Caco-2 (cell line): ENCODE measurements at regions not wholly inside any gene's neighbourhood (a gene's known extent, or its start where the extent isn't known, plus 50 kb on each side); places are given as distances from the start of the nearest gene placed in this dataset.

Experiments used
- BruUV-seq: library from RNA; stranded (reverse); fragments of 400-500 nt; replicated peaks from 2 replicates; lab custom pipeline; 2021; lab: Mats Ljungman, UMichigan
- CTCF ChIA-PET: fragments of 300-600 bp; sonication (Branson Sonifier 250); formaldehyde crosslinking; loops from one replicate; lab custom pipeline; 2022; ENCODE audit warnings: antibody characterized with exemption; lab: Charles Lee
- POLR2A ChIA-PET: fragments of 300-600 bp; sonication (Branson Sonifier 250); formaldehyde crosslinking; loops from one replicate; lab custom pipeline; 2022; ENCODE audit warnings: antibody characterized with exemption; lab: Charles Lee
- DNase-seq, 2 experiments: peaks; one replicate each; pipeline versions ENCODE4 v3.0.0 to v3.0.0-alpha.2; 2020 to 2022
- H3K27me3 ChIP-seq: replicated peaks from 2 replicates; pipeline ENCODE4 v1.6.0; 2011; ENCODE audit warnings: low read length; ENCODE audit not compliant: control insufficient read depth, insufficient read depth
- H3K36me3 ChIP-seq: 2 replicates; pipeline ENCODE4 v1.5.1; 2011; ENCODE audit warnings: low read length; ENCODE audit not compliant: control insufficient read depth, insufficient read depth
- H3K4me1 ChIP-seq: fragments of 250-450 bp; sonication (Bioruptor Pico); 2 replicates; pipeline ENCODE4 v1.5.1; 2020; ENCODE audit warnings: mild to moderate bottlenecking
- H3K4me3 ChIP-seq: 2 replicates; pipeline ENCODE4 v1.5.1; 2011; ENCODE audit warnings: low read depth, mild to moderate bottlenecking, control low read depth, low read length
- H3K9me3 ChIP-seq: fragments of 250-450 bp; sonication (Bioruptor Pico); 2 replicates; pipeline ENCODE4 v1.5.1; 2020; ENCODE audit warnings: mild to moderate bottlenecking, moderate library complexity
- H3K27ac Mint-ChIP-seq: one replicate; pipeline ENCODE4 v1.8.0; 2022; ENCODE audit warnings: mixed read lengths; ENCODE audit not compliant: unreplicated experiment
- H3K27me3 Mint-ChIP-seq: one replicate; pipeline ENCODE4 v1.8.0; 2022; ENCODE audit warnings: mixed read lengths; ENCODE audit not compliant: insufficient read depth, unreplicated experiment
- H3K36me3 Mint-ChIP-seq: one replicate; pipeline ENCODE4 v1.8.0; 2022; ENCODE audit warnings: mild to moderate bottlenecking, mixed read lengths; ENCODE audit not compliant: insufficient read depth, unreplicated experiment
- H3K4me1 Mint-ChIP-seq: one replicate; pipeline ENCODE4 v1.8.0; 2022; ENCODE audit warnings: low read depth, mixed read lengths; ENCODE audit not compliant: unreplicated experiment
- H3K4me3 Mint-ChIP-seq: one replicate; pipeline ENCODE4 v1.8.0; 2022; ENCODE audit warnings: mild to moderate bottlenecking, moderate library complexity, mixed read lengths; ENCODE audit not compliant: unreplicated experiment
- H3K9me3 Mint-ChIP-seq: one replicate; pipeline ENCODE4 v1.8.0; 2022; ENCODE audit warnings: mixed read lengths; ENCODE audit not compliant: unreplicated experiment
- CTCF ChIP-seq, 2 experiments: fragments of 200-600 bp in 1 of 2; IDR thresholded peaks; 1 replicate in 1 of 2; 2 replicates in 1 of 2; pipeline versions ENCODE4 v1.5.1 to v1.8.0; 2011 to 2022; ENCODE audit warnings: antibody characterized with exemption in 1 of 2, control low read depth in 1 of 2, inconsistent platforms in 1 of 2, low read depth in 1 of 2, low read length in 1 of 2, mild to moderate bottlenecking in 1 of 2, moderate library complexity in 1 of 2; ENCODE audit not compliant: insufficient read depth in 1 of 2, severe bottlenecking in 1 of 2, unreplicated experiment in 1 of 2
- intact Hi-C: fragments of 100-400 bp; cut with micrococcal nuclease; formaldehyde crosslinking; loops from one replicate; pipeline ENCODE4 v1.10.0; 2022; ENCODE audit not compliant: unreplicated experiment

- POLR2A ChIA-PET: no interaction called here
- no peak for DNase-seq
- no peak for TF ChIP-seq CTCF (IDR thresholded peaks at IDR 0.05; ENCODE audit: insufficient read depth in 1 of 2, low read depth in 1 of 2, low read length in 1 of 2, severe bottlenecking in 1 of 2, unreplicated experiment in 1 of 2)
- no peaks in the 10 kb centered on the region for H3K36me3 Mint-ChIP-seq
- no TSS peak for BruUV-seq
- no peaks in the 10 kb centered on the region for H3K27me3 Mint-ChIP-seq
- no peak overlapping the region for H3K4me3 Mint-ChIP-seq
- no peaks in the 10 kb centered on the region for H3K36me3 ChIP-seq
- intact Hi-C loops: no loop called here
- H3K27me3 ChIP-seq: no peaks in the 10 kb centered on the region
- no peaks in the 10 kb centered on the region for H3K4me1 Mint-ChIP-seq
- no peaks in the 10 kb centered on the region for H3K9me3 Mint-ChIP-seq
- CTCF ChIA-PET: no interaction called here
- no peaks in the 10 kb centered on the region for H3K9me3 ChIP-seq
- no peak overlapping the region for H3K4me3 ChIP-seq
- H3K27ac Mint-ChIP-seq: no peak overlapping the region
- H3K4me1 ChIP-seq: no peaks in the 10 kb centered on the region
These were observed 54.6 kb upstream of the EOLA2 start for GRCh38 chrX:149992918-149993317.

GRCh38 chrX:149993989-149994388 lies 55.7 kb upstream of the EOLA2 start:
- Mint-ChIP-seq H3K27me3 (no peaks in the 10 kb centered on the region), H3K4me1 (no peaks in the 10 kb centered on the region), H3K36me3 (no peaks in the 10 kb centered on the region), H3K27ac (no peak overlapping the region), H3K9me3 (no peaks in the 10 kb centered on the region), H3K4me3 (no peak overlapping the region)
- TF ChIP-seq CTCF (IDR thresholded peaks at IDR 0.05; ENCODE audit: insufficient read depth in 1 of 2, low read depth in 1 of 2, low read length in 1 of 2, severe bottlenecking in 1 of 2, unreplicated experiment in 1 of 2): no peak
- Histone ChIP-seq H3K4me1 (no peaks in the 10 kb centered on the region), H3K27me3 (no peaks in the 10 kb centered on the region), H3K4me3 (no peak overlapping the region), H3K36me3 (no peaks in the 10 kb centered on the region), H3K9me3 (no peaks in the 10 kb centered on the region)
- DNase-seq: no peak
- intact Hi-C loops: no loop called here
- ChIA-PET POLR2A (no interaction called here), CTCF (no interaction called here)
- BruUV-seq: no TSS peak

- Mint-ChIP-seq H3K27me3 (no peaks in the 10 kb centered on the region), H3K9me3 (no peaks in the 10 kb centered on the region), H3K4me3 (no peak overlapping the region), H3K36me3 (no peaks in the 10 kb centered on the region), H3K27ac (no peak overlapping the region), H3K4me1 (no peaks in the 10 kb centered on the region)
- no TSS peak for BruUV-seq
- H3K4me1 ChIP-seq: no peaks in the 10 kb centered on the region
- no peak for DNase-seq
- no peaks in the 10 kb centered on the region for H3K27me3 ChIP-seq
- no peaks in the 10 kb centered on the region for H3K36me3 ChIP-seq
- TF ChIP-seq CTCF (IDR thresholded peaks at IDR 0.05; ENCODE audit: insufficient read depth in 1 of 2, low read depth in 1 of 2, low read length in 1 of 2, severe bottlenecking in 1 of 2, unreplicated experiment in 1 of 2): no peak
- ChIA-PET CTCF (no interaction called here), POLR2A (no interaction called here)
- no peak overlapping the region for H3K4me3 ChIP-seq
- intact Hi-C loops: no loop called here
- H3K9me3 ChIP-seq: no peaks in the 10 kb centered on the region
These were observed 58.2 kb upstream of the EOLA2 start for GRCh38 chrX:149996515-149996914.
